A549 (cell line): ENCODE measurements at regions not wholly inside any gene's neighbourhood (a gene's known extent, or its start where the extent isn't known, plus 50 kb on each side); places are given as distances from the start of the nearest gene placed in this dataset.
"Not testable (repeated sequence)": the region's sequence is repeated elsewhere in the genome, so short reads cannot be mapped to it uniquely, and the experiment has no call there.

Experiments
- ATAC-seq, 2 experiments: fragments of 200-7000 bp in 1 of 2; fragments of >200 bp in 1 of 2; cut with Nextera tagmentation in 1 of 2; cut with Tn5 transposase in 1 of 2; 3 replicates each; pipeline versions ENCODE4 v1.8.0 to v1.9.1; 2018 to 2020; ENCODE audit warnings: mild to moderate bottlenecking in 1 of 2, moderate library complexity in 1 of 2
- CTCF ChIA-PET: fragments of 300-600 bp; sonication (Branson Sonifier 250); formaldehyde crosslinking; extraction: SDS; loops from one replicate; lab custom pipeline; 2021; ENCODE audit warnings: antibody characterized with exemption, inconsistent platforms; lab: Yijun Ruan, JAX
- POLR2A ChIA-PET: fragments of 350-600 bp; formaldehyde crosslinking; extraction: SDS; loops from one replicate; lab custom pipeline; 2021; ENCODE audit warnings: antibody characterized with exemption, inconsistent platforms; lab: Yijun Ruan, JAX
- DNase-seq, 2 experiments: peaks; one replicate each; pipeline versions ENCODE4 v3.0.0 to v3.0.0-alpha.2; 2011 to 2016; ENCODE audit warnings: low read depth in 1 of 2, low spot score in 1 of 2
- FAIRE-seq: peaks from 2 replicates; lab custom pipeline; 2011; peaks lifted over from hg19 to GRCh38; lab: Jason Lieb, UNC
- H3K27ac ChIP-seq, 2 experiments: fragments of >200 bp; sonication (Bioruptor Twin); formaldehyde crosslinking; 3 replicates each; pipeline ENCODE4 v1.5.1; 2016 to 2017
- H3K4me1 ChIP-seq: fragments of >200 bp; sonication (Bioruptor Twin); formaldehyde crosslinking; 3 replicates; pipeline ENCODE4 v1.6.1; 2016
- H3K4me2 ChIP-seq: fragments of >200 bp; sonication (Bioruptor Twin); formaldehyde crosslinking; 3 replicates; pipeline ENCODE4 v1.6.1; 2016
- H3K4me3 ChIP-seq: fragments of >200 bp; sonication (Bioruptor Twin); formaldehyde crosslinking; 3 replicates; pipeline ENCODE4 v1.5.1; 2016
- H3K9me3 ChIP-seq: fragments of >200 bp; sonication (Bioruptor Twin); formaldehyde crosslinking; 3 replicates; pipeline ENCODE4 v1.6.1; 2016
- ATOH8 ChIP-seq: fragments of 250-450 bp; sonication (Bioruptor Pico); IDR thresholded peaks from 2 replicates; pipeline ENCODE4 v1.5.0; 2020; ENCODE audit warnings: low read depth, mild to moderate bottlenecking, moderate library complexity
- CBX8 ChIP-seq: fragments of 200-600 bp; sonication (generic); IDR thresholded peaks from 2 replicates; pipeline ENCODE4 v1.6.1; 2016
- CEBPB ChIP-seq, 2 experiments: fragments of >200 bp in 1 of 2; sonication (Bioruptor Twin) in 1 of 2; formaldehyde crosslinking in 1 of 2; IDR thresholded peaks; 2 replicates each; pipeline ENCODE4 v1.6.1; 2012 to 2016
- CHD2 ChIP-seq: fragments of 150-350 bp; IDR thresholded peaks from 2 replicates; pipeline ENCODE4 v1.6.1; 2014; ENCODE audit warnings: low read length; ENCODE audit not compliant: partially characterized antibody
- CHD4 ChIP-seq: fragments of 200-600 bp; sonication (generic); IDR thresholded peaks from 2 replicates; pipeline ENCODE4 v1.6.1; 2016; ENCODE audit warnings: antibody characterized with exemption, mild to moderate bottlenecking, borderline replicate concordance
- CTCF ChIP-seq: fragments of >200 bp; sonication (Bioruptor Twin); formaldehyde crosslinking; IDR thresholded peaks from 3 replicates; pipeline ENCODE4 v1.5.1; 2016
- EHMT2 ChIP-seq: fragments of 200-600 bp; sonication (generic); IDR thresholded peaks from 2 replicates; pipeline ENCODE4 v1.6.1; 2016; ENCODE audit warnings: antibody characterized with exemption, low read depth, mild to moderate bottlenecking, moderate library complexity
- FOSL2 ChIP-seq, 2 experiments: fragments of 450-650 bp in 1 of 2; fragments of >200 bp in 1 of 2; sonication (Bioruptor Twin) in 1 of 2; formaldehyde crosslinking; IDR thresholded peaks; 2 replicates each; pipeline versions ENCODE4 v1.5.0 to v1.6.1; 2016 to 2020; ENCODE audit warnings: mild to moderate bottlenecking in 1 of 2, moderate library complexity in 1 of 2
- FOXS1 ChIP-seq: fragments of 250-450 bp; sonication (Bioruptor Pico); IDR thresholded peaks from 2 replicates; pipeline ENCODE4 v1.5.0; 2020; ENCODE audit warnings: mild to moderate bottlenecking, moderate library complexity
- GATA3 ChIP-seq: IDR thresholded peaks from 2 replicates; pipeline ENCODE4 v1.6.1; 2012; ENCODE audit warnings: borderline replicate concordance
- HEYL ChIP-seq: fragments of 250-450 bp; sonication (Bioruptor Pico); IDR thresholded peaks from 2 replicates; pipeline ENCODE4 v1.8.0; 2021; ENCODE audit warnings: mild to moderate bottlenecking, moderate library complexity
- JUN ChIP-seq, 2 experiments: fragments of >200 bp; sonication (Bioruptor Twin); formaldehyde crosslinking; IDR thresholded peaks; 2 replicates in 1 of 2; 3 replicates in 1 of 2; pipeline ENCODE4 v1.6.1; 2016 to 2017
- KDM1A ChIP-seq: fragments of 200-600 bp; sonication (generic); IDR thresholded peaks from 2 replicates; pipeline ENCODE4 v1.6.1; 2016; ENCODE audit warnings: low read depth, mild to moderate bottlenecking
- KDM5A ChIP-seq: fragments of 200-600 bp; sonication (generic); IDR thresholded peaks from 2 replicates; pipeline ENCODE4 v1.6.1; 2016; ENCODE audit warnings: antibody characterized with exemption, mild to moderate bottlenecking
- MAFK ChIP-seq: fragments of 450-650 bp; IDR thresholded peaks from 2 replicates; pipeline ENCODE4 v1.6.1; 2014; ENCODE audit not compliant: partially characterized antibody
- POLR2A ChIP-seq: IDR thresholded peaks from 2 replicates; pipeline ENCODE4 v1.6.1; 2012; ENCODE audit warnings: mild to moderate bottlenecking, low read length
- RAD21 ChIP-seq, 2 experiments: fragments of >200 bp in 1 of 2; sonication (Bioruptor Twin) in 1 of 2; formaldehyde crosslinking in 1 of 2; IDR thresholded peaks in 1 of 2; conservative IDR thresholded peaks in 1 of 2; 2 replicates in 1 of 2; 3 replicates in 1 of 2; pipeline ENCODE4 v1.6.1; 2012 to 2018; ENCODE audit warnings: inconsistent platforms in 1 of 2
- SMC3 ChIP-seq: fragments of >200 bp; sonication (Bioruptor Twin); formaldehyde crosslinking; IDR thresholded peaks from 3 replicates; pipeline ENCODE4 v1.6.1; 2018; ENCODE audit warnings: inconsistent platforms
- SREBF2 ChIP-seq: fragments of 450-650 bp; IDR thresholded peaks from 2 replicates; pipeline ENCODE4 v1.6.1; 2014; ENCODE audit warnings: mild to moderate bottlenecking, moderate library complexity
- TP53 ChIP-seq: fragments of 250-450 bp; sonication (Bioruptor Pico); IDR thresholded peaks from 2 replicates; pipeline ENCODE4 v1.5.0; 2021; ENCODE audit warnings: mild to moderate bottlenecking, moderate library complexity
- ZNF302 ChIP-seq: fragments of 250-450 bp; sonication (Bioruptor Pico); IDR thresholded peaks from 2 replicates; pipeline ENCODE4 v1.9.0; 2021; ENCODE audit warnings: inconsistent platforms, mild to moderate bottlenecking, moderate library complexity
- ZSCAN20 ChIP-seq: fragments of 250-450 bp; sonication (Bioruptor Pico); IDR thresholded peaks from 2 replicates; pipeline ENCODE4 v1.8.0; 2022; ENCODE audit warnings: mild to moderate bottlenecking, moderate library complexity
- WGBS: methylation state at CpG from one replicate; pipeline ENCODE4 v1.1.6; 2017; ENCODE audit errors: missing lambda C conversion rate; 5-methylcytosine and 5-hydroxymethylcytosine counted together
- TF ChIP-seq, protein P1 (sequence below): fragments of 200-600 bp; sonication (generic); IDR thresholded peaks from 2 replicates; pipeline ENCODE4 v1.6.1; 2016; ENCODE audit warnings: antibody characterized with exemption, mild to moderate bottlenecking, moderate library complexity
- TF ChIP-seq, protein P2 (sequence below): fragments of 450-650 bp; IDR thresholded peaks from 2 replicates; pipeline ENCODE4 v1.6.1; 2014; ENCODE audit warnings: antibody characterized with exemption

GRCh38 chr6:103819509-103819908 is 1040.2 kb downstream of the HACE1 start:
- H3K4me3 ChIP-seq = no peak overlapping the region
- H3K4me1 ChIP-seq = no peaks in the 10 kb centered on the region
- TF ChIP-seq ATOH8 (CRISPR knock-in tag) (no peak), POLR2A (no peak), GATA3 (no peak), SREBF2 (no peak), FOXS1 (CRISPR knock-in tag) (no peak), EHMT2 (no peak), KDM1A (no peak), CHD4 (no peak), RAD21 (conservative IDR thresholded peaks at IDR 0.05 in 1 of 2, IDR thresholded peaks at IDR 0.05 in 1 of 2) (no peak), ZNF302 (CRISPR knock-in tag) (no peak), CEBPB (IDR thresholded peaks at IDR 0.05) (no peak)
- TF ChIP-seq, protein P1, sequence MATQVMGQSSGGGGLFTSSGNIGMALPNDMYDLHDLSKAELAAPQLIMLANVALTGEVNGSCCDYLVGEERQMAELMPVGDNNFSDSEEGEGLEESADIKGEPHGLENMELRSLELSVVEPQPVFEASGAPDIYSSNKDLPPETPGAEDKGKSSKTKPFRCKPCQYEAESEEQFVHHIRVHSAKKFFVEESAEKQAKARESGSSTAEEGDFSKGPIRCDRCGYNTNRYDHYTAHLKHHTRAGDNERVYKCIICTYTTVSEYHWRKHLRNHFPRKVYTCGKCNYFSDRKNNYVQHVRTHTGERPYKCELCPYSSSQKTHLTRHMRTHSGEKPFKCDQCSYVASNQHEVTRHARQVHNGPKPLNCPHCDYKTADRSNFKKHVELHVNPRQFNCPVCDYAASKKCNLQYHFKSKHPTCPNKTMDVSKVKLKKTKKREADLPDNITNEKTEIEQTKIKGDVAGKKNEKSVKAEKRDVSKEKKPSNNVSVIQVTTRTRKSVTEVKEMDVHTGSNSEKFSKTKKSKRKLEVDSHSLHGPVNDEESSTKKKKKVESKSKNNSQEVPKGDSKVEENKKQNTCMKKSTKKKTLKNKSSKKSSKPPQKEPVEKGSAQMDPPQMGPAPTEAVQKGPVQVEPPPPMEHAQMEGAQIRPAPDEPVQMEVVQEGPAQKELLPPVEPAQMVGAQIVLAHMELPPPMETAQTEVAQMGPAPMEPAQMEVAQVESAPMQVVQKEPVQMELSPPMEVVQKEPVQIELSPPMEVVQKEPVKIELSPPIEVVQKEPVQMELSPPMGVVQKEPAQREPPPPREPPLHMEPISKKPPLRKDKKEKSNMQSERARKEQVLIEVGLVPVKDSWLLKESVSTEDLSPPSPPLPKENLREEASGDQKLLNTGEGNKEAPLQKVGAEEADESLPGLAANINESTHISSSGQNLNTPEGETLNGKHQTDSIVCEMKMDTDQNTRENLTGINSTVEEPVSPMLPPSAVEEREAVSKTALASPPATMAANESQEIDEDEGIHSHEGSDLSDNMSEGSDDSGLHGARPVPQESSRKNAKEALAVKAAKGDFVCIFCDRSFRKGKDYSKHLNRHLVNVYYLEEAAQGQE = no peak
- TF ChIP-seq, all 56 proteins: peak for 0
- Histone ChIP-seq H3K9me3 (no peaks in the 10 kb centered on the region), H3K4me2 (no peak overlapping the region), H3K27ac (no peak overlapping the region)
- WGBS = 5% methylated on average over 3 of the region's 3 CpGs
- ATAC-seq (no peak), DNase-seq (no peak), FAIRE-seq (no peak)
- POLR2A ChIA-PET = no interaction called here
- CTCF ChIA-PET = no interaction called here

DNA sequence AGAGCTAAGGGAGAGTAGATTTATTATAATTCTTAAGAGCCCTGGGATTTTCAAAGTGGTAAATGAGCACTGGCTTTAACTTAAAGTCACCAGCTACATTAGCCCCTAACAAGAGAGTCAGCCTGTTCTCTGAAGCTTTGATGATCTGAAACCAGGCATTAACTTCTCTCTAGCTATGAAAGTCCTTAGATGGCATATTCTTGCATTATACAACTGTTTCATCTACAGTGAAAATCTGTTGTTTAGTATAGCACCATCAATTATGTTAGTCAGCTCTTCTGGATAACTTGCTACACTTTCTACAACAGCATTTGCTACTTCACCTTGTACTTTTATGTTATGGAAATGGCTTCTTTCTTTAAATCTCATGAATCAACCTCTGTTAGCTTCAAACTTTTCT is 1046.7 kb downstream of the HACE1 start:
- Histone ChIP-seq H3K4me2 (no peak overlapping the region), H3K4me1 (no peaks in the 10 kb centered on the region), H3K9me3 (no peaks in the 10 kb centered on the region), H3K27ac (no peak overlapping the region), H3K4me3 (no peak overlapping the region)
- DNase-seq = no peak
- ChIA-PET POLR2A (no interaction called here), CTCF (no interaction called here)
- no peak for TF ChIP-seq KDM5A
- no peak for TF ChIP-seq ATOH8 (CRISPR knock-in tag)
- no peak for TF ChIP-seq FOSL2 (IDR thresholded peaks at IDR 0.05)
- no peak for TF ChIP-seq FOSL2 (CRISPR knock-in tag; IDR thresholded peaks at IDR 0.05)
- TF ChIP-seq SMC3 = no peak
- no peak for TF ChIP-seq ZSCAN20
- no peak for TF ChIP-seq JUN (IDR thresholded peaks at IDR 0.05)
- TF ChIP-seq HEYL = no peak
- no peak for TF ChIP-seq CTCF
- TF ChIP-seq CBX8 = no peak
- no peak for TF ChIP-seq CHD4
- no peak for TF ChIP-seq TP53 (CRISPR knock-in tag)
- TF ChIP-seq, protein P2, sequence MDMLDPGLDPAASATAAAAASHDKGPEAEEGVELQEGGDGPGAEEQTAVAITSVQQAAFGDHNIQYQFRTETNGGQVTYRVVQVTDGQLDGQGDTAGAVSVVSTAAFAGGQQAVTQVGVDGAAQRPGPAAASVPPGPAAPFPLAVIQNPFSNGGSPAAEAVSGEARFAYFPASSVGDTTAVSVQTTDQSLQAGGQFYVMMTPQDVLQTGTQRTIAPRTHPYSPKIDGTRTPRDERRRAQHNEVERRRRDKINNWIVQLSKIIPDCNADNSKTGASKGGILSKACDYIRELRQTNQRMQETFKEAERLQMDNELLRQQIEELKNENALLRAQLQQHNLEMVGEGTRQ = no peak
- TF ChIP-seq MAFK = no peak
- TF ChIP-seq CHD2 = no peak
- no peak for TF ChIP-seq RAD21 (conservative IDR thresholded peaks at IDR 0.05 in 1 of 2, IDR thresholded peaks at IDR 0.05 in 1 of 2)
- ATAC-seq = no peak
- no peak for FAIRE-seq

- POLR2A ChIA-PET = not testable (repeated sequence)
These were observed 1057.7 kb downstream of the HACE1 start for GRCh38 chr6:103801901-103802479.

More at GRCh38 chr6:103801901-103802479, 1057.7 kb downstream of the HACE1 start:
- H3K27ac ChIP-seq, ATAC-seq, H3K9me3 ChIP-seq, FAIRE-seq, DNase-seq, H3K4me1 ChIP-seq, H3K4me2 ChIP-seq, CTCF ChIA-PET, H3K4me3 ChIP-seq: not testable (repeated sequence)
- 11% methylated on average over 8 of the region's 11 CpGs for WGBS
